Urinary bladder (tissue), 3 donors: ENCODE measurements at regions not wholly inside any gene's neighbourhood (a gene's known extent, or its start where the extent isn't known, plus 50 kb on each side); places are given as distances from the start of the nearest gene placed in this dataset.

Experiments used
- DNase-seq: peaks from one replicate; pipeline ENCODE4 v3.0.0-alpha.2; 2015; ENCODE audit errors: extremely low spot score
- H3K27ac ChIP-seq: one replicate; pipeline ENCODE4 v1.5.1; 2013; ENCODE audit warnings: low read depth, mild to moderate bottlenecking, moderate library complexity
- H3K36me3 ChIP-seq: one replicate; pipeline ENCODE4 v1.6.1; 2013; ENCODE audit warnings: mild to moderate bottlenecking, moderate library complexity; ENCODE audit not compliant: insufficient read depth
- H3K4me1 ChIP-seq: one replicate; pipeline ENCODE4 v1.6.1; 2013; ENCODE audit warnings: mild to moderate bottlenecking, moderate library complexity; ENCODE audit not compliant: insufficient read depth
- H3K4me3 ChIP-seq: one replicate; pipeline ENCODE4 v1.5.1; 2013; ENCODE audit warnings: low read depth, low read length
- WGBS: extraction: QIAGEN DNeasy Blood & Tissue Kit; methylation state at CpG from one replicate; pipeline ENCODE4 v1.1.7; 2013; 5-methylcytosine and 5-hydroxymethylcytosine counted together
- donor health status: healthy with polysubstance abuse.
- donor health status: healthy.

GRCh38 chr1:217273866-217274265, 357.0 kb downstream of the GPATCH2 start:
- H3K4me1 ChIP-seq = no peaks in the 10 kb centered on the region
- H3K36me3 ChIP-seq = no peaks in the 10 kb centered on the region
- H3K27ac ChIP-seq = no peak overlapping the region
- H3K4me3 ChIP-seq = no peak overlapping the region
- DNase-seq = no peak
- WGBS = 93% methylated on average over 10 of the region's 10 CpGs

- Histone ChIP-seq H3K36me3 (no peaks in the 10 kb centered on the region), H3K4me1 (no peaks in the 10 kb centered on the region), H3K4me3 (no peak overlapping the region), H3K27ac (no peak overlapping the region)
- WGBS = 27% methylated on average over 2 of the region's 2 CpGs
- no peak for DNase-seq
Observed at GRCh38 chr1:217272385-217272784, 358.5 kb downstream of the GPATCH2 start.

GRCh38 chr1:217270101-217270500, 360.8 kb downstream of the GPATCH2 start:
- no peaks in the 10 kb centered on the region for H3K4me1 ChIP-seq
- DNase-seq = no peak
- H3K27ac ChIP-seq = no peak overlapping the region
- 33% methylated on average over 4 of the region's 4 CpGs for WGBS
- H3K4me3 ChIP-seq = no peak overlapping the region
- H3K36me3 ChIP-seq = no peaks in the 10 kb centered on the region

GRCh38 chr1:217268058-217268457, 362.8 kb downstream of the GPATCH2 start:
- Histone ChIP-seq H3K36me3 (no peaks in the 10 kb centered on the region), H3K4me1 (no peaks in the 10 kb centered on the region), H3K27ac (no peak overlapping the region), H3K4me3 (no peak overlapping the region)
- no peak for DNase-seq
- 78% methylated on average over 5 of the region's 5 CpGs for WGBS

GRCh38 chr1:217261636-217262035, 369.3 kb downstream of the GPATCH2 start:
- no peak overlapping the region for H3K4me3 ChIP-seq
- no peak overlapping the region for H3K27ac ChIP-seq
- H3K36me3 ChIP-seq = no peaks in the 10 kb centered on the region
- 82% methylated on average over 2 of the region's 2 CpGs for WGBS
- no peaks in the 10 kb centered on the region for H3K4me1 ChIP-seq
- no peak for DNase-seq

- Histone ChIP-seq H3K4me3 (no peak overlapping the region), H3K36me3 (no peaks in the 10 kb centered on the region), H3K27ac (no peak overlapping the region), H3K4me1 (no peaks in the 10 kb centered on the region)
- DNase-seq = no peak
- whole genome bisulfite sequencing = 97% methylated on average over 1 of the region's 1 CpG
Observed at GRCh38 chr1:217260676-217261075, 370.2 kb downstream of the GPATCH2 start.

GRCh38 chr1:217253985-217254384, 376.9 kb downstream of the GPATCH2 start:
- H3K4me3 ChIP-seq = no peak overlapping the region
- no peaks in the 10 kb centered on the region for H3K36me3 ChIP-seq
- H3K4me1 ChIP-seq = no peaks in the 10 kb centered on the region
- no peak for DNase-seq
- H3K27ac ChIP-seq = no peak overlapping the region

GRCh38 chr1:217253351-217253750, 377.5 kb downstream of the GPATCH2 start:
- WGBS = 77% methylated on average over 2 of the region's 2 CpGs
- Histone ChIP-seq H3K4me1 (no peaks in the 10 kb centered on the region), H3K4me3 (no peak overlapping the region), H3K36me3 (no peaks in the 10 kb centered on the region), H3K27ac (no peak overlapping the region)
- no peak for DNase-seq

- DNase-seq = no peak
- Histone ChIP-seq H3K36me3 (no peaks in the 10 kb centered on the region), H3K27ac (no peak overlapping the region), H3K4me3 (no peak overlapping the region), H3K4me1 (no peaks in the 10 kb centered on the region)
- 93% methylated on average over 1 of the region's 1 CpG for WGBS
Observed at GRCh38 chr1:217251121-217251520, 379.8 kb downstream of the GPATCH2 start.

- H3K27ac ChIP-seq = no peak overlapping the region
- no peaks in the 10 kb centered on the region for H3K4me1 ChIP-seq
- H3K4me3 ChIP-seq = no peak overlapping the region
- no peak for DNase-seq
- no peaks in the 10 kb centered on the region for H3K36me3 ChIP-seq
- 95% methylated on average over 3 of the region's 3 CpGs for WGBS
Observed at GRCh38 chr1:217249857-217250256, 381.0 kb downstream of the GPATCH2 start.

GRCh38 chr1:217244971-217245370, 385.9 kb downstream of the GPATCH2 start:
- Histone ChIP-seq H3K36me3 (no peaks in the 10 kb centered on the region), H3K4me3 (no peak overlapping the region), H3K27ac (no peak overlapping the region), H3K4me1 (no peaks in the 10 kb centered on the region)
- WGBS = 48% methylated on average over 5 of the region's 5 CpGs
- no peak for DNase-seq

- DNase-seq = no peak
- H3K27ac ChIP-seq = no peak overlapping the region
- no peak overlapping the region for H3K4me3 ChIP-seq
- H3K4me1 ChIP-seq = no peaks in the 10 kb centered on the region
- H3K36me3 ChIP-seq = no peaks in the 10 kb centered on the region
- WGBS = 57% methylated on average over 2 of the region's 2 CpGs
Observed at GRCh38 chr1:217240656-217241055, 390.2 kb downstream of the GPATCH2 start.

- Histone ChIP-seq H3K4me3 (no peak overlapping the region), H3K36me3 (no peaks in the 10 kb centered on the region), H3K27ac (no peak overlapping the region), H3K4me1 (no peaks in the 10 kb centered on the region)
- DNase-seq = no peak
Observed at GRCh38 chr1:217238945-217239344, 391.9 kb downstream of the GPATCH2 start.

GRCh38 chr1:217230412-217230811, 400.5 kb downstream of the GPATCH2 start:
- WGBS = 57% methylated on average over 2 of the region's 2 CpGs
- no peak overlapping the region for H3K4me3 ChIP-seq
- no peaks in the 10 kb centered on the region for H3K4me1 ChIP-seq
- H3K36me3 ChIP-seq = no peaks in the 10 kb centered on the region
- DNase-seq = no peak
- no peak overlapping the region for H3K27ac ChIP-seq

GRCh38 chr1:217228689-217229088, 402.2 kb downstream of the GPATCH2 start:
- no peak for DNase-seq
- Histone ChIP-seq H3K4me3 (no peak overlapping the region), H3K4me1 (no peaks in the 10 kb centered on the region), H3K36me3 (no peaks in the 10 kb centered on the region), H3K27ac (no peak overlapping the region)
- WGBS = 55% methylated on average over 5 of the region's 5 CpGs
